Endothelial cell of umbilical vein (primary cell): ENCODE measurements at regions not wholly inside any gene's neighbourhood (a gene's known extent, or its start where the extent isn't known, plus 50 kb on each side); places are given as distances from the start of the nearest gene placed in this dataset.

Source experiments
- CTCF ChIP-seq, 2 donors: IDR thresholded peaks; 1 replicate in 1 of 2; 2 replicates in 1 of 2; pipeline ENCODE4 v1.5.1; 2011; ENCODE audit warnings: low read length in 2 of 2, mild to moderate bottlenecking in 2 of 2, moderate library complexity in 2 of 2, control low read depth in 1 of 2, inconsistent platforms in 1 of 2, low read depth in 1 of 2; ENCODE audit not compliant: insufficient read depth in 1 of 2; ENCODE audit errors: extremely low read depth in 1 of 2
- MAX ChIP-seq: IDR thresholded peaks from 2 replicates; pipeline ENCODE4 v1.6.1; 2011; ENCODE audit not compliant: insufficient read depth, insufficient read length

- TF ChIP-seq MAX, result no peak
- TF ChIP-seq CTCF (IDR thresholded peaks at IDR 0.05; ENCODE audit: extremely low read depth in 1 of 2, insufficient read depth in 1 of 2, low read depth in 1 of 2, low read length in 2 of 2), result no peak
These were observed 1843.5 kb upstream of the AGA start for GRCh38 chr4:179285696-179286095.
